Activated naive CD4-positive, alpha-beta T cell treated with anti-CD3 and anti-CD28 coated beads, Interleukin-2, amount 50 U/mL, for 16 hours (primary cell): ENCODE measurements at regions not wholly inside any gene's neighbourhood (a gene's known extent, or its start where the extent isn't known, plus 50 kb on each side); places are given as distances from the start of the nearest gene placed in this dataset.

Source experiments
- DNase-seq: peaks from one replicate; pipeline ENCODE4 v3.0.0-alpha.2; 2020

DNA sequence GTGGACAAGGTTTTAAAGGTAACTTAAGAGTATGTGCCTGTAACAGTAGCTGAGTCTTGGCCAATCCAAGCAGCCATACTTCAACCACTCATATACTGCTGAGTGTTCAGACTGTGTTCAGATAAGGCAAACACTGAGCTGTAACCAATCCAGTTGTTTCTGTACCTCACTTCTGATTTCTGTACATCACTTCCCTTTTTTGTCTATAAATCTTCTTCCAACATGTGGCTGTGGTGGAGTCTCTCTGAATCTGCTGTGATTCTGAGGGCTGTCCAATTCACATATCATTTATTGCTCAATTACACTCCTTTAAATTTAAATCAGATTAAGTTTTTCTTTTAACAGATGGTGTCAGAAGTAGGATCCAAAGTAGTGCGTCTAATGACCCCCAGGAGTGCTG, 149.5 kb upstream of the PHF14 start:
- DNase-seq, result no peak

- no peak for DNase-seq
Measured at GRCh38 chr7:10838228-10838627, 135.4 kb upstream of the PHF14 start.

- no peak for DNase-seq
Measured at GRCh38 chr7:10845225-10845624, 128.4 kb upstream of the PHF14 start.

GRCh38 chr7:10855583-10855982, 118.1 kb upstream of the PHF14 start:
- no peak for DNase-seq

DNA sequence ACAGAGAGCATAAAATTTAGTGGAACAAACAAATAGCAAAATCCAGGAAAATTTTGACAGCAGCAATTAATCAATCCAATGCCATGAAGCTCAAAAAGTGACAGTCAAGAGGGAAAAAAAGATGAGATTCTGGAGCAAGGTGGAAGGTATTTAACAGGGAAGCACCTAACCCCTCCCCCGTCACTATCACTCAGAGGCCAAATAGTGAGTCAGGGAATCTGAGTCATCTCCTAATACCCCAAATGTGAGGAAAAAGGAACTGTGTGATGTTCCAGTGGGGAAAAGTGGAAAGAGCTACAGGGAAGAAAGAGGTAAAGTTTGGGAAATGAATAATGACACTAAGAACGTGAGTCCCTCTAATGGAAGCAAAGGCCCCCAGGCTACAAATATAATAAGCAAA, 113.2 kb upstream of the PHF14 start:
- no peak for DNase-seq

- DNase-seq, result no peak
Measured at GRCh38 chr7:10863476-10863875, 110.2 kb upstream of the PHF14 start.

- no peak for DNase-seq
Measured at GRCh38 chr7:10874666-10875065, 99.0 kb upstream of the PHF14 start.

- no peak for DNase-seq
Measured at GRCh38 chr7:10875080-10875479, 98.6 kb upstream of the PHF14 start.

DNA sequence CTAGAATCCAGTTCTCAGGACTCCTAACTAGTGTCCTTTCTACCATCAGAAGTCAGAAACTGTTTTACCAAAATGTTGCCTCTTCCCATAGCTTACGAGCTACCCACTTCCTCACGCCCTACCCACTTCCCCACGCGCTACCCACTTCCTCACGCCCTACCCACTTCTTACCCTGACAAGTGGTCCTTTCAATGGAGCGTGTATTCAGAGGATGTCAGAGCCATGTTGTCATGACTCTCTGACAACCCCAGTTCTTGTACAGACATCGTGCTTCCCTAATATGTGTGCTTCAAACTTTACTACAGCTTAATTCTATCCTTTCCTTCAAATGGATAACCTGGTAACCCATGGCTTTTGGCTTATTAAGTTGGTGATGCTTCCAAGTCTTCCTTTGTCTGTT, 84.8 kb upstream of the PHF14 start:
- no peak for DNase-seq

DNA sequence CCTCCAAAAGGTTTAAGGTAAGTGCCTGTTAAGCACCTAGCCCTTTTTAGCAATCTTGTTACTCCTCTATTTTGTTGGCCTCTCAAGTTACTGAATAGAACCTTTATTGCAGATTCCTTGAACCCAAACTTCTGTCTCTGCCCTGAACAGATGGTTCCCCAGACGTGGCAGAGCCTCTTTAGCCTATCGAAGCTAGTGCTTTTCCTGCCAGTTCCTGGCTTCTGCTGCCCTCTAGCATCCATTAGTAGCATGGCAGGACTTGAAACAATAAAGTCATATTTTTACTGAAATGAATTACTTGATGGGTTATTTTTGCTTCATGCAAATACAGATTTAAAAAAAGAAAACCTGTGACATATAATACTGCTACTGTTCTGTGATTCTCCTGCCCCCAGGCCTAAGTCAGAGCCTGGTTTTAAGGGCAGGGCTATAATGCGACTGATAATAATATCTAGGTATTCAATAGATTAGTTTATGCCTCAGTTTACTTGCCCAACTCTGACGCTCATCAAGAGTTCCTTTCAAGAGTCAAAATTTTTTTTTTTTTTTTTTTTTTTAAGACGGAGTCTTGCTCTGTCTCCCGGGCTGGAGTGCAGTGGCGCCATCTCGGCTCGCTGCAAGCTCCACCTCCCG, 84.3 kb upstream of the PHF14 start:
- peak; percentile 17 for DNase-seq

DNA sequence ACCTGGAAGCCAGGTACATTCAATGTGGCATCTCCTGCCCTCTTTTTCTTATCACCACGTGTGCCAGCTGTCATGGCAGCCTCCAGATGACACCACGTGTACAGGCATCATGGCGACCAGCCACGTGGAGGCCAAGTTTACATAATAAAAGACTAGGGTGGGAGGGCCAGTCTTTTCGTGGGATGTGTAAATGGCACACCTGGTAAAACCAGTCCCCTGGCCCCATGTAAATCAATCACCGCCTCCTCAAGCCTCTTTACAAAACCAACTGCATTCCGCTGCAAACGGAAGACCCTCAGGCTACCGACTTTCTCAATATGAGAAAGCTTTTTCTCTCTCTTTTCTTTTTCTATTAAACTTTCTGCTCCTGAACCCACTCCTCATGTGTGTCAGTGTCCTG, 65.1 kb upstream of the PHF14 start:
- DNase-seq, result no peak

- no peak for DNase-seq
Measured at GRCh38 chr7:10910447-10910846, 63.2 kb upstream of the PHF14 start.

DNA sequence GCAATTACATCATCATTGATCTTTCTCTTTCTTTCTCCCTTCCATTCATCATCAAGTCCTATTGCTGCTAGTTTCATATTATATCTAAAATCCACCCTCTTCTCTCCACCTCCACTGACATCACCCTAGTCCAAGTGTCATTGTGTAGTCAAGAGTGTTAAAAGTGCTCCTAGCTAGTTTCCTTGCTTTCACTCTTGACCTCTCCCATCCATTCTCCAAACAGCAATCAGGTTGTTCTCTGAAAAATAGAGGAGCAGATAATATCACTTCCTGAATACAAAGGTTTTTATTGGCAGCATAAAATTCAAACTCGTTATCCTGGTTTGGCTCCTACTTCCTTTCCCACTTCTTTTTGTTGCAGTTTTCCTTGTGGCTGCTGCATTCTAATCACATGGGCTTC, 61.6 kb upstream of the PHF14 start:
- no peak for DNase-seq

DNA sequence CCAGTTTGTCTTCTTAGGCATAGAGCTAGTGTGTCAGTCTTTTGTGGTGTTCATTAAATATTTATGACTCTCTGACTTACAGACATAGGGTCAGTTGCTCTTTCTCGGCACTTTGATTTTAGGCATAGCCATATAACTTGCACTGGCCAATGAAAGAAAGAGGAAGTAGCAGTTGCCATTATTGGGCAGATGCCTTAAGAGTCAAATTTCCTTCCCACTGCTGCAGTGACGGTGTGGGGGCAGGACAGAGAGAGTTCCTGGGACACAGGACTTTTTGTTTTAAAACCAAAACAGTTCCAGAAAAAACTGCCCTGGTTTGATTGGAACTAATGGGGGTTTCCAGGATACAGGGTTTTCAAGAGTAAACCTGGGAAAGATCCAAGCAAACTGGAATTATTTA, 60.2 kb upstream of the PHF14 start:
- no peak for DNase-seq

DNA sequence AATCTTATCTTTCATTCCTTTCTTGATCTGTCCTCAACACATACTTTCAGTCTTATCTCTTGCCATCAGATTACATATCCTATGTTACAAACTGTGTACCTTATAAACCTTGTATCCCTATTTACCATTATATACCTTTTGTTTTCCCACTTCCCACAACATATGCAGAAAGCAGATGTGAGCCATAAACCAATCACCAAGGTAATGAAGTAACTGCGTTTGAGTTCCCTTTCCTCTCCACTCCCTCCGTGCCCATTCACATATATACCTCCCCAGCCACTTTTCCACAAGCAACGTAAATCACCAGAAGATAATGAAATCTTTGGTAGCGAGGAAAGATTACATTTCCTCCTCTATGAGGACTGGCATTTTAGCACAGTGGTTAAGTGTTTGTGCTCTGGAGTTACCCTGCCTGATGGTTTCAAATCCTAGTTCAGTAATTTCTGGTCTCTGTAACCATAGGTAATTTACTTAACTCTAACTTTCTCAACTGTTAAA, 55.5 kb upstream of the PHF14 start:
- no peak for DNase-seq

DNA sequence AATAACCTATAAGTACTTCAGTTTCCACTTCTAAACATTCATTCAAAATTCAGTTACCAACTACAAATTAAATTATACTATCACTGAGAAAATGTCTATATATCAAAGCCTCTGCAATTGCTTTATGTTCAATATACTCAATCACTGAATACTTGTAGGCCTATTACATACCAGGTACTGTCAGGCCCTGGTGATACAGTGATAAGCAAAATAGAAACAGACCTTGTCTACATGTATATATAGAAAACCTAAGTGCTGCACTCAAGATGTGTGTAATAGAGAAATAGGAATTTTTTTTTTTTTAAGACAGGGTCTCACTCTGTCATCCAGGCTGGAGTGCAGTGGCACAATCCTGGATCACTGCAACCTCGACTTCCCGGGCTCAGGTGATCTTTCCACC, 53.7 kb upstream of the PHF14 start:
- DNase-seq, result no peak
